Uterus (tissue), 2 donors: ENCODE measurements at regions not wholly inside any gene's neighbourhood (a gene's known extent, or its start where the extent isn't known, plus 50 kb on each side); places are given as distances from the start of the nearest gene placed in this dataset.

ENCODE experiments used
- CTCF ChIP-seq, 4 experiments: fragments of 200-600 bp in 2 of 4; fragments of 450-650 bp in 2 of 4; sonication (generic) in 2 of 4; IDR thresholded peaks; one replicate each; pipeline ENCODE4 v1.5.1; 2016 to 2019; ENCODE audit warnings: antibody characterized with exemption in 4 of 4, mild to moderate bottlenecking in 2 of 4, moderate library complexity in 1 of 4
- POLR2A ChIP-seq, 2 donors: fragments of 450-650 bp; IDR thresholded peaks; one replicate each; pipeline ENCODE4 v1.6.1; 2016; ENCODE audit warnings: antibody characterized with exemption in 2 of 2, mild to moderate bottlenecking in 1 of 2, moderate library complexity in 1 of 2

GRCh38 chr9:129341171-129341986 is 163.3 kb upstream of the IER5L start:
- TF ChIP-seq CTCF (IDR thresholded peaks at IDR 0.05) = no peak
- TF ChIP-seq POLR2A (IDR thresholded peaks at IDR 0.05) = no peak
